Hepatocyte (in vitro differentiated cells): ENCODE measurements at regions not wholly inside any gene's neighbourhood (a gene's known extent, or its start where the extent isn't known, plus 50 kb on each side); places are given as distances from the start of the nearest gene placed in this dataset.

Source experiments
- EZH2 ChIP-seq: fragments of 200-600 bp; sonication (generic); IDR thresholded peaks from 2 replicates; pipeline ENCODE4 v1.6.1; 2016; ENCODE audit warnings: antibody characterized with exemption, mild to moderate bottlenecking, borderline replicate concordance
- EZH2phosphoT487 ChIP-seq: fragments of 200-600 bp; sonication (generic); IDR thresholded peaks from one replicate; pipeline ENCODE4 v1.6.1; 2018; ENCODE audit warnings: antibody characterized with exemption, mild to moderate bottlenecking, low read depth, moderate library complexity; ENCODE audit not compliant: unreplicated experiment, severe bottlenecking
- TF ChIP-seq, protein P1 (sequence below): fragments of 200-600 bp; sonication (generic); IDR thresholded peaks from 2 replicates; pipeline ENCODE4 v1.5.1; 2016; ENCODE audit warnings: antibody characterized with exemption, mild to moderate bottlenecking; ENCODE audit not compliant: poor library complexity

DNA sequence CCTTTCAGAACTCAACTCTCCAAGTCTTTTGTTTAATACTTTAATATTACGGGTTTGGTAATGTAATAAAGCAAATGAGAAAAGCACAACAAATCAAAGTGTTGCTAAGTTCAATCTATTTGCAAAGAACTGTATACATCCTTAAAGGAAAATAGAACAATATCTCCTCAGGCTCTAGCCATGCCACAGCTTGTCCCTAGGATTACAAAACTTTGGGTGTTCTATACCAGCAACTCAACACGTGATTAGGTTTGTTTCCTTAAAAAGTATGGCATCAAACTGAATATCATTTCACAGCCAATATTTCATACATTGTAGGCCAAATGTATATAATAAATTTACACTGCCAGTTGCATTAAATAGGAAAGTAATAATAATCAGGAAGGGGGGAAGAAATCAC, 418.6 kb upstream of the MDFIC2 start:
- TF ChIP-seq EZH2 (no peak), EZH2phosphoT487 (no peak)
- TF ChIP-seq, protein P1, sequence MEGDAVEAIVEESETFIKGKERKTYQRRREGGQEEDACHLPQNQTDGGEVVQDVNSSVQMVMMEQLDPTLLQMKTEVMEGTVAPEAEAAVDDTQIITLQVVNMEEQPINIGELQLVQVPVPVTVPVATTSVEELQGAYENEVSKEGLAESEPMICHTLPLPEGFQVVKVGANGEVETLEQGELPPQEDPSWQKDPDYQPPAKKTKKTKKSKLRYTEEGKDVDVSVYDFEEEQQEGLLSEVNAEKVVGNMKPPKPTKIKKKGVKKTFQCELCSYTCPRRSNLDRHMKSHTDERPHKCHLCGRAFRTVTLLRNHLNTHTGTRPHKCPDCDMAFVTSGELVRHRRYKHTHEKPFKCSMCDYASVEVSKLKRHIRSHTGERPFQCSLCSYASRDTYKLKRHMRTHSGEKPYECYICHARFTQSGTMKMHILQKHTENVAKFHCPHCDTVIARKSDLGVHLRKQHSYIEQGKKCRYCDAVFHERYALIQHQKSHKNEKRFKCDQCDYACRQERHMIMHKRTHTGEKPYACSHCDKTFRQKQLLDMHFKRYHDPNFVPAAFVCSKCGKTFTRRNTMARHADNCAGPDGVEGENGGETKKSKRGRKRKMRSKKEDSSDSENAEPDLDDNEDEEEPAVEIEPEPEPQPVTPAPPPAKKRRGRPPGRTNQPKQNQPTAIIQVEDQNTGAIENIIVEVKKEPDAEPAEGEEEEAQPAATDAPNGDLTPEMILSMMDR, result no peak
